HepG2 (cell line): ENCODE measurements at regions not wholly inside any gene's neighbourhood (a gene's known extent, or its start where the extent isn't known, plus 50 kb on each side); places are given as distances from the start of the nearest gene placed in this dataset.

Source experiments
- EZH2 ChIP-seq: conservative IDR thresholded peaks from 2 replicates; pipeline ENCODE4 v1.6.1; 2012; ENCODE audit warnings: mild to moderate bottlenecking, low read depth, low read length, moderate library complexity
- NFE2L1 ChIP-seq: sonication (generic); formaldehyde crosslinking; IDR thresholded peaks from 2 replicates; pipeline ENCODE4 v1.4.0; 2020; ENCODE audit warnings: missing genetic modification reagents, mild to moderate bottlenecking, borderline replicate concordance
- NFYB ChIP-seq: sonication (generic); formaldehyde crosslinking; IDR thresholded peaks from 2 replicates; pipeline ENCODE4 v1.4.0; 2020; ENCODE audit warnings: missing genetic modification reagents
- ZNF121 ChIP-seq: sonication (generic); formaldehyde crosslinking; IDR thresholded peaks from 2 replicates; pipeline ENCODE4 v1.5.0; 2020; ENCODE audit warnings: mild to moderate bottlenecking, missing genetic modification reagents
- TF ChIP-seq, protein P1 (sequence below): sonication (generic); formaldehyde crosslinking; IDR thresholded peaks from 2 replicates; pipeline ENCODE4 v1.5.0; 2020; ENCODE audit warnings: mild to moderate bottlenecking, missing genetic modification reagents, moderate library complexity
- TF ChIP-seq, protein P2 (sequence below): sonication (generic); formaldehyde crosslinking; IDR thresholded peaks from 2 replicates; pipeline ENCODE4 v1.8.1; 2022; ENCODE audit warnings: mild to moderate bottlenecking, missing genetic modification reagents

DNA sequence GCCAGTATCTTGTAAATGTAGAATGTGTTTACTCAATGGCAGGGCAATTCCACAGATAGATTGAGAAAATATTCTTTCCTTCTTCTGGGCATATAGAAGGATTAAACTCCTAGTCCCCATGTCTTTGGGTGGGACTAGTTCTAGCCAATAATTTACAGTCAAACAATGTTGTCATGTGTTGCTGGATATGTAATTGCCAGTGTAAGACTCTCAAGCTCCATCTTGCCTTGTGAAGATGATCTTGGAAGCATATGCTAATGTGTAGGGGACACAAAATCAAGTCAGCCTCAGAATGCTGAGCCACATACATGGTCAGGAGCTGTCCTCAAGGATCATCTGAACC, 386.9 kb downstream of the CETN3 start:
- no peak for TF ChIP-seq NFYB (CRISPR knock-in tag)
- TF ChIP-seq, protein P1, sequence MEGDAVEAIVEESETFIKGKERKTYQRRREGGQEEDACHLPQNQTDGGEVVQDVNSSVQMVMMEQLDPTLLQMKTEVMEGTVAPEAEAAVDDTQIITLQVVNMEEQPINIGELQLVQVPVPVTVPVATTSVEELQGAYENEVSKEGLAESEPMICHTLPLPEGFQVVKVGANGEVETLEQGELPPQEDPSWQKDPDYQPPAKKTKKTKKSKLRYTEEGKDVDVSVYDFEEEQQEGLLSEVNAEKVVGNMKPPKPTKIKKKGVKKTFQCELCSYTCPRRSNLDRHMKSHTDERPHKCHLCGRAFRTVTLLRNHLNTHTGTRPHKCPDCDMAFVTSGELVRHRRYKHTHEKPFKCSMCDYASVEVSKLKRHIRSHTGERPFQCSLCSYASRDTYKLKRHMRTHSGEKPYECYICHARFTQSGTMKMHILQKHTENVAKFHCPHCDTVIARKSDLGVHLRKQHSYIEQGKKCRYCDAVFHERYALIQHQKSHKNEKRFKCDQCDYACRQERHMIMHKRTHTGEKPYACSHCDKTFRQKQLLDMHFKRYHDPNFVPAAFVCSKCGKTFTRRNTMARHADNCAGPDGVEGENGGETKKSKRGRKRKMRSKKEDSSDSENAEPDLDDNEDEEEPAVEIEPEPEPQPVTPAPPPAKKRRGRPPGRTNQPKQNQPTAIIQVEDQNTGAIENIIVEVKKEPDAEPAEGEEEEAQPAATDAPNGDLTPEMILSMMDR (CRISPR knock-in tag): no peak
- TF ChIP-seq ZNF121 (CRISPR knock-in tag): no peak
- no peak for TF ChIP-seq EZH2
- TF ChIP-seq NFE2L1: no peak
- TF ChIP-seq, protein P2, sequence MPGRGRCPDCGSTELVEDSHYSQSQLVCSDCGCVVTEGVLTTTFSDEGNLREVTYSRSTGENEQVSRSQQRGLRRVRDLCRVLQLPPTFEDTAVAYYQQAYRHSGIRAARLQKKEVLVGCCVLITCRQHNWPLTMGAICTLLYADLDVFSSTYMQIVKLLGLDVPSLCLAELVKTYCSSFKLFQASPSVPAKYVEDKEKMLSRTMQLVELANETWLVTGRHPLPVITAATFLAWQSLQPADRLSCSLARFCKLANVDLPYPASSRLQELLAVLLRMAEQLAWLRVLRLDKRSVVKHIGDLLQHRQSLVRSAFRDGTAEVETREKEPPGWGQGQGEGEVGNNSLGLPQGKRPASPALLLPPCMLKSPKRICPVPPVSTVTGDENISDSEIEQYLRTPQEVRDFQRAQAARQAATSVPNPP (CRISPR knock-in tag): no peak
